Breast epithelium (tissue), 4 donors: ENCODE measurements at regions not wholly inside any gene's neighbourhood (a gene's known extent, or its start where the extent isn't known, plus 50 kb on each side); places are given as distances from the start of the nearest gene placed in this dataset.

Source experiments
- DNase-seq, 2 donors: peaks; one replicate each; pipeline ENCODE4 v3.0.0-alpha.2; 2019; ENCODE audit warnings: low spot score in 2 of 2
- H3K27ac ChIP-seq, 2 donors: fragments of 200-600 bp; sonication (generic) in 1 of 2; one replicate each; pipeline ENCODE4 v1.5.1; 2016 to 2019; ENCODE audit warnings: mild to moderate bottlenecking in 1 of 2
- H3K27me3 ChIP-seq, 2 donors: fragments of 200-600 bp; sonication (generic) in 1 of 2; one replicate each; pipeline versions ENCODE4 v1.5.1 to v1.6.0; 2017 to 2019; ENCODE audit warnings: control low read depth in 1 of 2, mild to moderate bottlenecking in 1 of 2
- H3K36me3 ChIP-seq: fragments of 200-600 bp; one replicate; pipeline ENCODE4 v1.5.1; 2019
- H3K4me1 ChIP-seq, 2 donors: fragments of 200-600 bp; sonication (generic); one replicate each; pipeline ENCODE4 v1.5.1; 2016 to 2019; ENCODE audit warnings: control low read depth in 1 of 2
- H3K4me3 ChIP-seq, 3 donors: fragments of 200-600 bp; sonication (generic); 1 replicate in 2 of 3; 2 replicates in 1 of 3; pipeline ENCODE4 v1.5.1; 2016 to 2019; ENCODE audit warnings: mild to moderate bottlenecking in 3 of 3, moderate library complexity in 2 of 3
- H3K9me3 ChIP-seq, 2 donors: fragments of 200-600 bp; sonication (generic) in 1 of 2; one replicate each; pipeline ENCODE4 v1.5.1; 2016 to 2019; ENCODE audit warnings: control low read depth in 1 of 2
- POLR2A ChIP-seq: fragments of 450-650 bp; IDR thresholded peaks from one replicate; pipeline ENCODE4 v1.6.1; 2016; ENCODE audit warnings: antibody characterized with exemption, mild to moderate bottlenecking, moderate library complexity
- POLR2AphosphoS5 ChIP-seq, 3 donors: sonication (generic); formaldehyde crosslinking; IDR thresholded peaks; one replicate each; pipeline ENCODE4 v1.6.1; 2017; ENCODE audit warnings: antibody characterized with exemption in 3 of 3
- intact Hi-C: fragments of 100-400 bp; cut with DNase I; formaldehyde crosslinking; loops from one replicate; pipeline ENCODE4 v1.15.1; 2023; ENCODE audit warnings: low total_unique reads
- TF ChIP-seq, protein P1 (sequence below), 3 donors: fragments of 450-650 bp; IDR thresholded peaks; one replicate each; pipeline ENCODE4 v1.5.1; 2016 to 2017; ENCODE audit warnings: antibody characterized with exemption in 3 of 3, mild to moderate bottlenecking in 3 of 3, moderate library complexity in 3 of 3

DNA sequence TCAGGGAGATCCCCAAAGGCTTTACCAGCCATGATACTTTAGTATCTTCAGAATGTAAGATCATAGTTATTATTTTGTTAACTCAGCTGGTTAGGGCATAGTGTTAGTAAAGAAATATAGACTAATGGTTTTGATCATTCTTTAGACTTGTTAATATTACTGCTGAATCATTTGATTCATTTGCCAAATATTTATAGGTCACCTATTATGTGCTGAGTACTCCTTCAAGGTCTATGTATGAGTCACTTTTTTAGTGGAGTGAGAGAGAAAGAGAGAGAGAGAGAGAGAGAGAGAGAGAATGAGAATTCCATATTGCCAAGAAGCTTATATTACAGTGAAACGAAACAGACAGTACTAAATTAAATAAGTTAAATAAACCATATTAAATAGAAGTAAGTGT, 110.3 kb downstream of the UBE2NL start:
- no peak for DNase-seq
- peaks cover 0 to 5% of the 10 kb centered on the region in 2 donors for H3K9me3 ChIP-seq
- no peak overlapping the region for H3K27ac ChIP-seq
- H3K4me1 ChIP-seq, result no peaks in the 10 kb centered on the region
- intact Hi-C loops, result no loop called here
- no peaks in the 10 kb centered on the region for H3K27me3 ChIP-seq
- TF ChIP-seq, protein P1, sequence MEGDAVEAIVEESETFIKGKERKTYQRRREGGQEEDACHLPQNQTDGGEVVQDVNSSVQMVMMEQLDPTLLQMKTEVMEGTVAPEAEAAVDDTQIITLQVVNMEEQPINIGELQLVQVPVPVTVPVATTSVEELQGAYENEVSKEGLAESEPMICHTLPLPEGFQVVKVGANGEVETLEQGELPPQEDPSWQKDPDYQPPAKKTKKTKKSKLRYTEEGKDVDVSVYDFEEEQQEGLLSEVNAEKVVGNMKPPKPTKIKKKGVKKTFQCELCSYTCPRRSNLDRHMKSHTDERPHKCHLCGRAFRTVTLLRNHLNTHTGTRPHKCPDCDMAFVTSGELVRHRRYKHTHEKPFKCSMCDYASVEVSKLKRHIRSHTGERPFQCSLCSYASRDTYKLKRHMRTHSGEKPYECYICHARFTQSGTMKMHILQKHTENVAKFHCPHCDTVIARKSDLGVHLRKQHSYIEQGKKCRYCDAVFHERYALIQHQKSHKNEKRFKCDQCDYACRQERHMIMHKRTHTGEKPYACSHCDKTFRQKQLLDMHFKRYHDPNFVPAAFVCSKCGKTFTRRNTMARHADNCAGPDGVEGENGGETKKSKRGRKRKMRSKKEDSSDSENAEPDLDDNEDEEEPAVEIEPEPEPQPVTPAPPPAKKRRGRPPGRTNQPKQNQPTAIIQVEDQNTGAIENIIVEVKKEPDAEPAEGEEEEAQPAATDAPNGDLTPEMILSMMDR (IDR thresholded peaks at IDR 0.05), result no peak
- TF ChIP-seq POLR2AphosphoS5 (IDR thresholded peaks at IDR 0.05), result no peak
- no peak for TF ChIP-seq POLR2A
- no peak overlapping the region for H3K4me3 ChIP-seq
- no peaks in the 10 kb centered on the region for H3K36me3 ChIP-seq

DNA sequence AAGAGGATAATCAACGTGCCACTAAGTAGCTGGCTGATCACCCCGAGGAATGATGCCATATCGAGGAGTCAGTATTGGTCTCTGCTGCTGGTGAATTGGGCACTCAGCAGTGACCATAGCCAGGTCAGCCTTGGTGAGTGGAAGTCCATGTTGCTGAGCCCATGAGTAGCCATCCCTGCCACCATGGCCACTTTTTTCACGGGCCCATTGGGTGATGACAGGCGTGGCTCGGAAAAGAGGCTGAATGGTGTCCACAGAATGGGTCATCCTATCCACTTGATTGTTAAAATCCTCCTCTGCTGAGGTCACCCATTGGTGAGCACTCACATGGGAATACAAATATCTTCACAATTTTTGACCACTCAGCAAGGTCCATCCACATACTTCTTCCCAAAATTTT, 114.4 kb downstream of the UBE2NL start:
- H3K9me3 ChIP-seq, result no peaks in the 10 kb centered on the region
- TF ChIP-seq, protein P1 (IDR thresholded peaks at IDR 0.05), result no peak
- TF ChIP-seq POLR2AphosphoS5 (IDR thresholded peaks at IDR 0.05) (no peak), POLR2A (no peak)
- H3K36me3 ChIP-seq, result no peaks in the 10 kb centered on the region
- no peaks in the 10 kb centered on the region for H3K4me1 ChIP-seq
- intact Hi-C loops, result no loop called here
- no peak for DNase-seq
- H3K4me3 ChIP-seq, result no peak overlapping the region
- no peaks in the 10 kb centered on the region for H3K27me3 ChIP-seq
- no peak overlapping the region for H3K27ac ChIP-seq

DNA sequence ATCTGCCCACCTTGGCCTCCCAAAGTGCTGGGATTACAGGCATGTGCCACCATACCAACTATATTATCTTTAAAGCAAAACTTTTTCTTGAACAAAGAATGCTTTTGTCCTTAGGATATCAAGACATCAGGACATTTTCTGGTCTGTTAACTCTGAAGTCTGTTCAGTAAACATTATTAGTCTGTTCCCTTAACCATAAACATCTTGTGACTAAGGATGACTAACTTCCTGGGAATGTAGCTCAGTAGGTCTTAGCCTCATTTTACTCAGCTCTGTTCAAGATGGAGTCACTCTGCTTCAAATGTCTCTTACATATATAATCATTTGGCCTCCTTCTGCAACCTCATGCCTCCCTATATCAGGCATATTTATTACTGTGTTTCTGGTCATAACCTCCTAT, 122.9 kb downstream of the UBE2NL start:
- Histone ChIP-seq H3K4me1 (no peaks in the 10 kb centered on the region), H3K27ac (no peak overlapping the region), H3K4me3 (no peak overlapping the region), H3K36me3 (no peaks in the 10 kb centered on the region), H3K9me3 (peaks cover 7 to 10% of the 10 kb centered on the region in 2 donors), H3K27me3 (no peaks in the 10 kb centered on the region)
- no peak for DNase-seq
- intact Hi-C loops, result no loop called here
- TF ChIP-seq POLR2A, result no peak
- no peak for TF ChIP-seq POLR2AphosphoS5 (IDR thresholded peaks at IDR 0.05)
- TF ChIP-seq, protein P1 (IDR thresholded peaks at IDR 0.05), result no peak

DNA sequence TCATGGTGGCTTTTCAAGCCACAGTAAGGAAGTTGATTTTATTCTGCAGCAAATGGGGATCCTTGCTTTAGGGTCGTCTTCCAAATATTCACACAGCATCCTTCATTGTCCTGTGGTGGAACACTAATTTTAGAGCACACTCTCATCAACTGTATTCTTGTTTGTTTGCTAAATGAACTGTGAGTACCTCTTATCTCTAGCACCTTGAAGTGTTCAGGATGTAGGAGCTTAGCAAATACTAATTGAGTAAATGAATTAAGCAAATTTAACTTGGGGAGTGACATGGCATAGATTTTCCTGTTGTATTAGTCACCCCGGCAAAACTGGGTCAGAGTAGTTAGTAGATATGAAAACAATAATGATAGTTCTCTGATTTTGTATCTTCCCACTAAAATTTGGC, 156.9 kb downstream of the UBE2NL start:
- Histone ChIP-seq H3K36me3 (no peaks in the 10 kb centered on the region), H3K9me3 (no peaks in the 10 kb centered on the region), H3K27me3 (no peaks in the 10 kb centered on the region), H3K27ac (no peak overlapping the region), H3K4me3 (no peak overlapping the region), H3K4me1 (no peaks in the 10 kb centered on the region)
- TF ChIP-seq, protein P1 (IDR thresholded peaks at IDR 0.05), result no peak
- TF ChIP-seq POLR2A, result no peak
- no peak for TF ChIP-seq POLR2AphosphoS5 (IDR thresholded peaks at IDR 0.05)
- no peak for DNase-seq
- intact Hi-C loops, result no loop called here

DNA sequence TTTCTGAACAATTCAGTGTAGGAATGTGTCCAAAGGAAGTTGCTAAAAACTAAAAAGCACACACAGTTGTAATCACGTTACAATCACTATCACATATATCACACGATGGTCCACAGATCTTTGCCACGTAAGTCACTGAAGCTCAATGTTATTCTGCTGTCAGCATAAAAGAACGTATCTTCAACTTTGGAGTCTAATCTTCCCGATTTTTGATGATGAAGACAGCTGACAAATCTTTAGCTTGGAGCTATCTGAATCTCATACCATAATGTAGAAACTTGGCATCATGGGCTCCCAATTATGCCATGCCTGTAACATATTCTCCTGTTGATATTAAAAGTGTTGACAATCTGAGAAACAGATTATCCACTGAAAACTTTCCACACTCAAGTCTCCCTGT, 158.4 kb downstream of the UBE2NL start:
- Histone ChIP-seq H3K36me3 (no peaks in the 10 kb centered on the region), H3K4me3 (no peak overlapping the region), H3K4me1 (no peaks in the 10 kb centered on the region), H3K9me3 (no peaks in the 10 kb centered on the region), H3K27me3 (no peaks in the 10 kb centered on the region), H3K27ac (no peak overlapping the region)
- no peak for DNase-seq
- TF ChIP-seq, protein P1 (IDR thresholded peaks at IDR 0.05), result no peak
- TF ChIP-seq POLR2AphosphoS5 (IDR thresholded peaks at IDR 0.05), result no peak
- no peak for TF ChIP-seq POLR2A
- intact Hi-C loops, result no loop called here
